Left lung (tissue), 4 donors: ENCODE measurements at regions not wholly inside any gene's neighbourhood (a gene's known extent, or its start where the extent isn't known, plus 50 kb on each side); places are given as distances from the start of the nearest gene placed in this dataset.

Source experiments
- ATAC-seq: fragments of 200-7000 bp; cut with Tn5 transposase; one replicate; pipeline ENCODE4 v1.9.1; 2020; ENCODE audit warnings: moderate library complexity
- DNase-seq, 4 donors: peaks; one replicate each; pipeline ENCODE4 v3.0.0-alpha.2; 2013 to 2020
- H3K27ac ChIP-seq, 2 donors: fragments of 200-600 bp; sonication (generic) in 1 of 2; one replicate each; pipeline versions ENCODE4 v1.5.0 to v1.8.0; 2020 to 2021
- H3K27me3 ChIP-seq, 2 donors: fragments of 200-600 bp; sonication (generic) in 1 of 2; one replicate each; pipeline versions ENCODE4 v1.5.0 to v1.8.0; 2020 to 2021
- H3K36me3 ChIP-seq, 2 donors: fragments of 200-600 bp; sonication (generic) in 1 of 2; one replicate each; pipeline versions ENCODE4 v1.5.0 to v1.8.0; 2020 to 2021
- H3K4me1 ChIP-seq, 2 donors: fragments of 200-600 bp; one replicate each; pipeline ENCODE4 v1.8.0; 2021
- H3K4me3 ChIP-seq, 2 donors: fragments of 200-600 bp; sonication (generic) in 1 of 2; one replicate each; pipeline versions ENCODE4 v1.5.0 to v1.8.0; 2020 to 2021; ENCODE audit warnings: mild to moderate bottlenecking in 1 of 2
- H3K9me3 ChIP-seq, 2 donors: fragments of 200-600 bp; sonication (generic) in 1 of 2; one replicate each; pipeline versions ENCODE4 v1.5.0 to v1.8.0; 2020 to 2021
- CTCF ChIP-seq, 2 donors: fragments of 200-600 bp; sonication (generic) in 1 of 2; IDR thresholded peaks; one replicate each; pipeline versions ENCODE4 v1.5.0 to v1.8.0; 2021; ENCODE audit warnings: antibody characterized with exemption in 2 of 2
- intact Hi-C, 2 donors: fragments of 100-400 bp; cut with DNase I; formaldehyde crosslinking; loops; one replicate each; pipeline versions ENCODE4 v1.11.2 to v1.14.2; 2022
- donor health status: DM: no; HTN: yes; CAD: no.
- donor health status: DM: no; HTN: no; CAD: no.

DNA sequence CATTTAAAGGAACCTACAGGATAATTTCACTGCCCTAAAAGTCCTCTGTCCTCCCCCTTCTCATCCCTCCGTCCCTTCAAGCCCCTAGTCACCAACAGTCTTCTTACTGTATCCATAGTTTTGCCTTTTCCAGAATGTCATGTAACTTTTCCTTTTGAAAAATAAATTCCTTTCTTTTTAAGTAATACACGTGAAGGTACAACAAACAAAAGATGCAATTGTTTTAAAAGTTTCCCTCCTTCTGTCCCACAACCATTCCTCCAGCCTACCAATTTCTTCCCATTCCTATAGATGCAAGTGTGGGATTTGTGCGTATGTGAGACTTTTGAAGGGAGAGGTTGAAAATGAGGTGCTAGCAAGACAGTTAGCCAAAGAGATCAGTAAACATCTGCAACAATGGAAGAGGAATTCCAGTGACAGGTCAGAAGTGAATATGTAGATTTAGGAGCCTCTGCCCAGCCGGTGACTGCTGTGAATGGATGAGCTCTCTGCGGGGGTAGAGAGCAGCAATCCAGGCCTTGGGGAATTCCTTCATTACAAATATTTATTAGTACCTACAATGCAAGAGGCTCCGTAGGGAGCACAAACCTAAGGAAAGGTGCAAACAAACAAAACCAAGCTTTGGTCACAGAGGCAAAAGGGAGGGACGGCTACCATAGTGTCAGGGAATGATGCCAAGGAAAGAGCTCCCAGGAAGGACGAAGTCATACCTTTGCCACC lies 243.6 kb downstream of the SKIDA1 start:
- no peak overlapping the region for H3K4me3 ChIP-seq
- no peak for DNase-seq
- no peaks in the 10 kb centered on the region for H3K9me3 ChIP-seq
- no peak for ATAC-seq
- no peaks in the 10 kb centered on the region for H3K36me3 ChIP-seq
- TF ChIP-seq CTCF (IDR thresholded peaks at IDR 0.05): no peak
- intact Hi-C loops: loop anchor here in 1 of 2 donors (10.0 kb wide), 1 partner anchor 213 kb away; no protein-coding TSS in a partner anchor
- no peak overlapping the region for H3K27ac ChIP-seq
- H3K27me3 ChIP-seq: no peaks in the 10 kb centered on the region
- H3K4me1 ChIP-seq: no peaks in the 10 kb centered on the region

- no peak overlapping the region for H3K27ac ChIP-seq
- H3K36me3 ChIP-seq: no peaks in the 10 kb centered on the region
- no peaks in the 10 kb centered on the region for H3K9me3 ChIP-seq
- no peak overlapping the region for H3K4me3 ChIP-seq
- H3K27me3 ChIP-seq: no peaks in the 10 kb centered on the region
- no peaks in the 10 kb centered on the region for H3K4me1 ChIP-seq
- DNase-seq (no peak), ATAC-seq (no peak)
- TF ChIP-seq CTCF (IDR thresholded peaks at IDR 0.05): no peak
- intact Hi-C loops: loop anchor here in 1 of 2 donors (10.0 kb wide), 1 partner anchor 214 kb away; no protein-coding TSS in a partner anchor
These were observed 244.4 kb downstream of the SKIDA1 start for GRCh38 chr10:21280971-21281572.

DNA sequence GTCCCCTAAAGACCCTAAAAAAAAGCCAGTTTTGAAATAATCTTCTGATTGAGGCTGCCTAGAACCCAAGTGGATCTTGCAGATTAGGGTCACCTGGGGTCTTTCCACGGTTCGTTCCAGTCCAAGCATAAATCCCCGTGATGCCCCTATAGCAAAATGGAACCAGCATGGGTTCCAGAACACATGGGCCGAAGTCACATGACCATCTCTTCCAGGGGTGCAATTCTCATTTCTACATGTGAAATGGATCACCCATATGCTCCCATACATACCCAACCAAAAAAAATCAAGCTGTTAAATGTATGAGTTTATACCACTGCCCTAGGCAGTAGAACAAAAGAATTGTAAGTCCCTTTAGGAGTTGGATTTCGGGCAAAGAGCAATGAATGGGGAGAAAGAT lies 245.4 kb downstream of the SKIDA1 start:
- Histone ChIP-seq H3K4me1 (no peaks in the 10 kb centered on the region), H3K27ac (no peak overlapping the region), H3K27me3 (no peaks in the 10 kb centered on the region), H3K4me3 (no peak overlapping the region), H3K9me3 (no peaks in the 10 kb centered on the region), H3K36me3 (no peaks in the 10 kb centered on the region)
- no peak for ATAC-seq
- intact Hi-C loops: loop anchor here in 1 of 2 donors (10.0 kb wide), 1 partner anchor 215 kb away; no protein-coding TSS in a partner anchor
- DNase-seq: no peak
- no peak for TF ChIP-seq CTCF (IDR thresholded peaks at IDR 0.05)

DNA sequence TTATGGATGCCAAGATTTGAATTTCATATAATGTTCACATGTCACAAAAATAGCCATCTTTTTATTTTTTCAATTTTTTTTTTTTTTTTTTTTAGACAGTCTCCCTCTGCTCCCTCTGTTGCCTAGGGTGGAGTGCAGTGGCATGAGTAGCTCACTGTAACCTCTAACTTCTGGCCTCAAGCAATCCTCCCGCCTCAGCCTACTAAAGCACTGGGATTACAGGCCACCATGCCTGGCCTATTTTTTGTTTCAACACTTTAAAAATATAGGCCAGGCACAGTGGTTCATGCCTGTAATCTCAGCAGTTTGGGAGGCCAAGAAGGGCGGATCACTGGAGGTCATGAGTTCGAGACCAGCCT lies 246.3 kb downstream of the SKIDA1 start:
- H3K27ac ChIP-seq: no peak overlapping the region
- H3K4me1 ChIP-seq: no peaks in the 10 kb centered on the region
- no peak for TF ChIP-seq CTCF (IDR thresholded peaks at IDR 0.05)
- intact Hi-C loops: no loop called here
- H3K9me3 ChIP-seq: no peaks in the 10 kb centered on the region
- DNase-seq (no peak), ATAC-seq (peak; percentile 11)
- H3K27me3 ChIP-seq: no peaks in the 10 kb centered on the region
- no peak overlapping the region for H3K4me3 ChIP-seq
- no peaks in the 10 kb centered on the region for H3K36me3 ChIP-seq

- no peak overlapping the region for H3K4me3 ChIP-seq
- H3K9me3 ChIP-seq: no peaks in the 10 kb centered on the region
- peak; percentile 100 for ATAC-seq
- no peaks in the 10 kb centered on the region for H3K36me3 ChIP-seq
- DNase-seq: peak; percentile 86 to 93 (median 88)
- peak; percentile 80 to 83 for TF ChIP-seq CTCF (IDR thresholded peaks at IDR 0.05)
- H3K27ac ChIP-seq: no peak overlapping the region
- intact Hi-C loops: no loop called here
- no peaks in the 10 kb centered on the region for H3K4me1 ChIP-seq
- no peaks in the 10 kb centered on the region for H3K27me3 ChIP-seq
These were observed 246.8 kb downstream of the SKIDA1 start for GRCh38 chr10:21278491-21279216.
